T1000 (cell line): ENCODE measurements at regions not wholly inside any gene's neighbourhood (a gene's known extent, or its start where the extent isn't known, plus 50 kb on each side); places are given as distances from the start of the nearest gene placed in this dataset.

Experiments
- DNase-seq: peaks from one replicate; lab custom pipeline; 2025; ENCODE audit warnings: mixed read lengths; lab: John Stamatoyannopoulos, UW

DNA sequence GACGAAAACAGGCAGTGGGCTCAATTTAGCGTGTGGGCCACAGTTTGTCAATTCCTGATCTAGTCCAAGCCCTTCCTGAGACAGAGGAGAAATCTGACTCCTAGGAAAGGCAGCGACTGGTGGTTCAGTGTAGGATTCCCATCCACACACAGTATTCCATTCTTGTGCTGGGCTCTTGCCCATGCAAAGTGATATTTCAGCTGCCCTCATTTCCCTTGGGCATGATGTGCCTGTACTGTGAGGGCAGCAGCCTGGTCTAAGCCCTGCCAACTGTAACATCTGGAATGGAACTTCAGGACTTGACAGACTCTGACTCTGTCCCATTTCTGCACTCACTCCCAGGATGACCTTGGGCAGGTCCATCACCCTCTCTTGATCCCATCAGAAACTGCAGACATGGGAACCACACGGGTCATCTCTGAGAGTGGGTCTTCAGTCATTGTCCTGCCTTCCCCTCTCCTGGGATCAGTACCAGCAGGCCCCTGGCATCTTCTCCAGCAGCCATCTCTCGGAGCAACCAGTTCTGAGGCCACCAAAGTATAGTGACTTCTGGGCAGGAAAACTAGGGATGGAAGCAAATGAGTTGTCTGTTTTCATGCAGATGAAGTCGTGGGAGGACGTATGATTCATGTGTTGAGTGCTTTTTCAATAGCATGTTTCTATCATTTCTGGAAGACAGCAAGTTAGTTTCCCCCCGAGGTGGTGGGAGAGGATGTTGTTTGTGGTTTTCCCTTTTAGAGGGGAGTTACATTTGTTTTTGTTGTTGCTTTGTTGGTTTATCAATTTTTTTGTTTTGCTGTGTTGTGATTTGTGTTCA, 54.2 kb upstream of the BCL2L14 start:
- no peak for DNase-seq

- no peak for DNase-seq
Measured at GRCh38 chr12:12017135-12017581, 53.6 kb upstream of the BCL2L14 start.

- no peak for DNase-seq
Measured at GRCh38 chr12:12017798-12018197, 52.9 kb upstream of the BCL2L14 start.

DNA sequence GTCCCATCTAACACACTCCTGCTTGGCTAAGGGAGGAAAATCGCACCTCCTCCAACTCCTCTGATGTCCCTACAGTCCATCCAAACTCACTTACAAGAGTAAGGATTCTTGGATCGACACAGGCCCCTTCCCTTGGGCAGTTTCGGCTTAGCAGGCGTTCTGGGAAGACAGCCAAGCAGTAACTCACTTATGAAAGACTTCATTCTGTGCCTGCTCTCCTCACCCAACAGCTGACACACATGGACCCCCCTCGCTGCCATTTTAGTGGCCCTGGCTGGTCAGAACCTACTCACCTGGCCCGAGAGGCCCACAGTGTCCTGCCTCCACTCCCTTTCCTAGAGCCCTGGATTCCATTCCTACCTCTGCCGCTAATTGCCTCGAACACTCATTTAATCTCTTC, 52.3 kb upstream of the BCL2L14 start:
- DNase-seq = no peak

DNA sequence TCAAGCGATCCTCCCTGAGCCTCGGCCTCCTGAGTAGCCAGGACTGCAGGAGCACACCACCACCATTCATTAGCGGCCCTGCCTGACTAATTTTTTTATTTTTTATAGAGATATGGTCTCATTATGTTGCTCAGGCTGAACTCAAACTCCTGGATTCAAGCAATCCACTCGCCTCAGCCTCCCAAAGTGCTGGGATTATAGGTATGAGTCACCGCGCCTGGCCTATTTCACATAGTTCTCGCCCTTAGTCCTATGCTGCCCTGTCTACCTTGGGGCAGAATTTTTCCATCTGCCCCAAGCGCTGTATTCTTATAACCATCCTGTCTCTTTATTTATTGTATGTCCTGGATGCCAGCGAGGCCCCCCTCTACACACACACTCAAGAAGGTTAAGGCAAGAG, 50.9 kb upstream of the BCL2L14 start:
- DNase-seq = no peak

- DNase-seq = no peak
Measured at GRCh38 chr12:12020762-12021161, 50.0 kb upstream of the BCL2L14 start.
